H1 (cell line): ENCODE measurements at regions not wholly inside any gene's neighbourhood (a gene's known extent, or its start where the extent isn't known, plus 50 kb on each side); places are given as distances from the start of the nearest gene placed in this dataset.

Source experiments
- TF ChIP-seq, protein P1 (sequence below), 3 experiments: IDR thresholded peaks; 1 replicate in 2 of 3; 2 replicates in 1 of 3; pipeline versions ENCODE4 v1.5.1 to v1.6.1; 2011; ENCODE audit warnings: low read length in 3 of 3, mild to moderate bottlenecking in 3 of 3, inconsistent platforms in 2 of 3, low read depth in 1 of 3, moderate library complexity in 1 of 3; ENCODE audit not compliant: insufficient read depth in 1 of 3; ENCODE audit errors: control extremely low read depth in 1 of 3

DNA sequence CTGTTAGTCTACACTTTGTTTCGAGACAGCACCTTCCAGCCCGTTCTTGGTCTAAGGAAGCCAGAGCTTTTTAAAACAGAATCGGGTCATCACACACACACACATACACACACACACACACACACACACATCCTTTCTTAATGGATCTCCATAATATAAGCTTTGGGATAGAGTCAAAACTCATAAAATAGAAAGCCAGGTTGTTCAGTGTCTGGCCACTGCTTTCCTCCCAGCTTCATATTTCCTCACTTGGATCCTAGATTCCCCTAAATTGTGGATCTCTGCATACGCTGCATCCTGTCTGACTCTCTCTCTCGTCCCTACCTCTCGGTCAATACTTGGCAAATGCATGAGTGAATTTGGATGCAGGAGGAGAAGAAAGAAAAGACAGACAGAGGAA, 120.5 kb upstream of the SLC14A2 start (continued):
- TF ChIP-seq, protein P1, sequence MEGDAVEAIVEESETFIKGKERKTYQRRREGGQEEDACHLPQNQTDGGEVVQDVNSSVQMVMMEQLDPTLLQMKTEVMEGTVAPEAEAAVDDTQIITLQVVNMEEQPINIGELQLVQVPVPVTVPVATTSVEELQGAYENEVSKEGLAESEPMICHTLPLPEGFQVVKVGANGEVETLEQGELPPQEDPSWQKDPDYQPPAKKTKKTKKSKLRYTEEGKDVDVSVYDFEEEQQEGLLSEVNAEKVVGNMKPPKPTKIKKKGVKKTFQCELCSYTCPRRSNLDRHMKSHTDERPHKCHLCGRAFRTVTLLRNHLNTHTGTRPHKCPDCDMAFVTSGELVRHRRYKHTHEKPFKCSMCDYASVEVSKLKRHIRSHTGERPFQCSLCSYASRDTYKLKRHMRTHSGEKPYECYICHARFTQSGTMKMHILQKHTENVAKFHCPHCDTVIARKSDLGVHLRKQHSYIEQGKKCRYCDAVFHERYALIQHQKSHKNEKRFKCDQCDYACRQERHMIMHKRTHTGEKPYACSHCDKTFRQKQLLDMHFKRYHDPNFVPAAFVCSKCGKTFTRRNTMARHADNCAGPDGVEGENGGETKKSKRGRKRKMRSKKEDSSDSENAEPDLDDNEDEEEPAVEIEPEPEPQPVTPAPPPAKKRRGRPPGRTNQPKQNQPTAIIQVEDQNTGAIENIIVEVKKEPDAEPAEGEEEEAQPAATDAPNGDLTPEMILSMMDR (IDR thresholded peaks at IDR 0.05; ENCODE audit: control extremely low read depth in 1 of 3, insufficient read depth in 1 of 3, low read depth in 1 of 3, low read length in 3 of 3) = no peak
